CD4-positive, alpha-beta T cell (primary cell): ENCODE measurements at regions not wholly inside any gene's neighbourhood (a gene's known extent, or its start where the extent isn't known, plus 50 kb on each side); places are given as distances from the start of the nearest gene placed in this dataset.

ENCODE experiments used
- ATAC-seq: fragments of 200-7000 bp; cut with Tn5 transposase; one replicate; pipeline ENCODE4 v1.10.0; 2022; ENCODE audit warnings: mild to moderate bottlenecking; ENCODE audit not compliant: poor library complexity
- CTCF ChIA-PET: fragments of 350-600 bp; sonication (Branson Sonifier 250); formaldehyde crosslinking; loops from one replicate; lab custom pipeline; 2021; ENCODE audit warnings: antibody characterized with exemption, inconsistent platforms; lab: Charles Lee
- POLR2A ChIA-PET: fragments of 350-600 bp; sonication (Branson Sonifier 250); formaldehyde crosslinking; loops from one replicate; lab custom pipeline; 2021; ENCODE audit warnings: antibody characterized with exemption, inconsistent platforms; lab: Charles Lee
- DNase-seq, 14 experiments: peaks; one replicate each; pipeline ENCODE4 v3.0.0-alpha.2; 2013 to 2020; ENCODE audit warnings: mixed read lengths in 2 of 14
- H3K27ac ChIP-seq, 2 donors: one replicate each; pipeline versions ENCODE4 v1.5.1 to v1.7.0; 2013; ENCODE audit warnings: low read length in 2 of 2, low read depth in 1 of 2, mild to moderate bottlenecking in 1 of 2
- H3K27me3 ChIP-seq, 2 experiments: 1 replicate in 1 of 2; 2 replicates in 1 of 2; pipeline versions ENCODE4 v1.6.1 to v1.7.0; 2013; ENCODE audit warnings: low read length in 2 of 2, control low read depth in 1 of 2, mild to moderate bottlenecking in 1 of 2, moderate library complexity in 1 of 2; ENCODE audit not compliant: insufficient read depth in 2 of 2, control insufficient read depth in 1 of 2
- H3K36me3 ChIP-seq: one replicate; pipeline ENCODE4 v1.6.1; 2013; ENCODE audit warnings: low read length, control low read depth; ENCODE audit not compliant: insufficient read depth
- H3K4me1 ChIP-seq: one replicate; pipeline ENCODE4 v1.6.1; 2013; ENCODE audit warnings: low read length, control low read depth; ENCODE audit not compliant: insufficient read depth
- H3K4me3 ChIP-seq: one replicate; pipeline ENCODE4 v1.5.1; 2013; ENCODE audit warnings: mild to moderate bottlenecking, low read length, moderate library complexity
- H3K9me3 ChIP-seq, 2 experiments: 1 replicate in 1 of 2; 2 replicates in 1 of 2; pipeline versions ENCODE4 v1.6.1 to v1.7.0; 2013; ENCODE audit warnings: low read length in 2 of 2, mild to moderate bottlenecking in 2 of 2, control low read depth in 1 of 2, moderate library complexity in 1 of 2; ENCODE audit not compliant: control insufficient read depth in 1 of 2, insufficient read depth in 1 of 2
- H3K27ac Mint-ChIP-seq: one replicate; pipeline ENCODE4 v1.8.0; 2020; ENCODE audit warnings: mixed read lengths
- H3K27me3 Mint-ChIP-seq: one replicate; pipeline ENCODE4 v1.8.0; 2021; ENCODE audit warnings: mixed read lengths
- H3K36me3 Mint-ChIP-seq: one replicate; pipeline ENCODE4 v1.8.0; 2021; ENCODE audit warnings: low read depth, mixed read lengths
- H3K4me1 Mint-ChIP-seq: one replicate; pipeline ENCODE4 v1.8.0; 2021; ENCODE audit warnings: low read depth, mixed read lengths
- H3K4me3 Mint-ChIP-seq: one replicate; pipeline ENCODE4 v1.8.0; 2020; ENCODE audit warnings: mild to moderate bottlenecking, mixed read lengths
- H3K9me3 Mint-ChIP-seq: one replicate; pipeline ENCODE4 v1.8.0; 2020; ENCODE audit warnings: mixed read lengths
- intact Hi-C, 2 experiments: fragments of 100-400 bp; cut with DNase I in 1 of 2; cut with micrococcal nuclease in 1 of 2; formaldehyde crosslinking; loops; one replicate each; pipeline versions ENCODE4 v1.15.1 to v1.9.0; 2023 to 2025; cut with DNase I, micrococcal nuclease
- TF ChIP-seq, protein P1 (sequence below): fragments of 200-600 bp; IDR thresholded peaks from one replicate; pipeline ENCODE4 v1.8.0; 2022; ENCODE audit warnings: antibody characterized with exemption, mild to moderate bottlenecking

DNA sequence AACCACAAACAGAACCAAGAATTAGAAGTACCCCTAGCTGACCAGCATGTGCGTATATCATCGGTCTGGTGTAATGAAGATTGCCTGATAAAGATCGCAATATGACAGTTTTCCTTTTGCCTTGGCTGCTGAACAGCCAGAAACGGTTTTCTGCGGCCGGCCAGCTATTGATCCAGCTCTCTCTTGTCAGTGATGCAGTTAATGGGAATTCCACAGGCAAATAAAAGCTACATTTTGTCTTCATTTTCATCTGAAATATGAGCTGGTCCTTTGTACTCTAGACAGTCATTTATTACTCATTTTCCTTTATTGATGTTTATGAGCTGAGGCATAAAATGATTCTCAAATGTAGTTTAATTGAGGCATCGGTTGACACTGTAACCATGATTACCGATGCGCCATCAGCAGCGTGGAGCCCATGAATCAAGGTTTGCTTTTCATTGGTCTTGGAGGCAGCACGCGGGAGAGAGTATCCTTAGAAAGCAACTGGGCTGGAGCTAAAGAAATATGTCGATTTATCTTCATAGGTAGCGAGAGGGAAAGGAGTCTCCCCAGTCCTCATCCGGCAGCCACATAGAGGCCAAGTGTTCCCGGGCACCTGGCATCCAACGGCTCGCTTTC is 535.2 kb downstream of the GALR1 start:
- H3K9me3 Mint-ChIP-seq = no peaks in the 10 kb centered on the region
- ATAC-seq (no peak), DNase-seq (no peak)
- ChIA-PET POLR2A (no interaction called here), CTCF (no interaction called here)
- H3K4me3 ChIP-seq = no peak overlapping the region
- H3K4me1 ChIP-seq = no peaks in the 10 kb centered on the region
- H3K9me3 ChIP-seq = peaks cover 0 to 10% of the 10 kb centered on the region in 2 experiments
- no peak overlapping the region for H3K27ac Mint-ChIP-seq
- no peaks in the 10 kb centered on the region for H3K27me3 ChIP-seq
- no peak overlapping the region for H3K27ac ChIP-seq
- intact Hi-C loops = no loop called here
- H3K4me3 Mint-ChIP-seq = no peak overlapping the region
- H3K36me3 Mint-ChIP-seq = no peaks in the 10 kb centered on the region
- H3K36me3 ChIP-seq = no peaks in the 10 kb centered on the region
- no peaks in the 10 kb centered on the region for H3K27me3 Mint-ChIP-seq
- H3K4me1 Mint-ChIP-seq = no peaks in the 10 kb centered on the region
- TF ChIP-seq, protein P1, sequence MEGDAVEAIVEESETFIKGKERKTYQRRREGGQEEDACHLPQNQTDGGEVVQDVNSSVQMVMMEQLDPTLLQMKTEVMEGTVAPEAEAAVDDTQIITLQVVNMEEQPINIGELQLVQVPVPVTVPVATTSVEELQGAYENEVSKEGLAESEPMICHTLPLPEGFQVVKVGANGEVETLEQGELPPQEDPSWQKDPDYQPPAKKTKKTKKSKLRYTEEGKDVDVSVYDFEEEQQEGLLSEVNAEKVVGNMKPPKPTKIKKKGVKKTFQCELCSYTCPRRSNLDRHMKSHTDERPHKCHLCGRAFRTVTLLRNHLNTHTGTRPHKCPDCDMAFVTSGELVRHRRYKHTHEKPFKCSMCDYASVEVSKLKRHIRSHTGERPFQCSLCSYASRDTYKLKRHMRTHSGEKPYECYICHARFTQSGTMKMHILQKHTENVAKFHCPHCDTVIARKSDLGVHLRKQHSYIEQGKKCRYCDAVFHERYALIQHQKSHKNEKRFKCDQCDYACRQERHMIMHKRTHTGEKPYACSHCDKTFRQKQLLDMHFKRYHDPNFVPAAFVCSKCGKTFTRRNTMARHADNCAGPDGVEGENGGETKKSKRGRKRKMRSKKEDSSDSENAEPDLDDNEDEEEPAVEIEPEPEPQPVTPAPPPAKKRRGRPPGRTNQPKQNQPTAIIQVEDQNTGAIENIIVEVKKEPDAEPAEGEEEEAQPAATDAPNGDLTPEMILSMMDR = no peak

DNA sequence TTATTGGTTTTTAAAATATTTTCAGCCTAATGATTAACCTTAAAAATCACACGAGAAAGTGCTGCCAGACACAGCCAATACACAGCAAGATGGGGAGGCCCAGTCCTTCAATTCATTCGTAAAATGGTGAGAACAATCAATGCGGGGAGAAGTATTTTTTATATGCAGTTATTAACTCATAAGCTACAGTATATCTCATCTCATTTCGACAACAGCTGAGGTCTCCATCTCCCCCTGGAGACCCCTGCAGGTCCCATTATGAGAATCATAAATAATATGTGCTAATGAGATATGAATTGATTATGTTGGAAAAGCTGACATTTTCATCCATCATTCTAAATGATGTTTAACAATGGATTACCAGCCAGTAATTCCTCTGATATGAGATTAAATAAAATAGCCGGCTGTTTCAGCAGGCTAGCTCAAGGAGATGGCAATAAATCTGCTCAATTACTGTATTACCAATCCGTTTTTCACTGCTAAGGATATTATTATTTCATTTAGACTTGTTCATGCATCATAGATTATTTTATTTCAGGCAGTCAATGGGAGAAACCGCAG is 535.8 kb downstream of the GALR1 start:
- H3K27me3 ChIP-seq = no peaks in the 10 kb centered on the region
- H3K4me3 Mint-ChIP-seq = no peak overlapping the region
- POLR2A ChIA-PET = no interaction called here
- CTCF ChIA-PET = no interaction called here
- no peaks in the 10 kb centered on the region for H3K27me3 Mint-ChIP-seq
- H3K36me3 ChIP-seq = no peaks in the 10 kb centered on the region
- H3K4me3 ChIP-seq = no peak overlapping the region
- intact Hi-C loops = no loop called here
- H3K27ac Mint-ChIP-seq = no peak overlapping the region
- H3K4me1 ChIP-seq = no peaks in the 10 kb centered on the region
- peaks cover 0 to 10% of the 10 kb centered on the region in 2 experiments for H3K9me3 ChIP-seq
- ATAC-seq (no peak), DNase-seq (no peak)
- H3K4me1 Mint-ChIP-seq = no peaks in the 10 kb centered on the region
- H3K36me3 Mint-ChIP-seq = no peaks in the 10 kb centered on the region
- TF ChIP-seq, protein P1 = no peak
- peaks cover 4% of the 10 kb centered on the region for H3K9me3 Mint-ChIP-seq
- H3K27ac ChIP-seq = no peak overlapping the region

DNA sequence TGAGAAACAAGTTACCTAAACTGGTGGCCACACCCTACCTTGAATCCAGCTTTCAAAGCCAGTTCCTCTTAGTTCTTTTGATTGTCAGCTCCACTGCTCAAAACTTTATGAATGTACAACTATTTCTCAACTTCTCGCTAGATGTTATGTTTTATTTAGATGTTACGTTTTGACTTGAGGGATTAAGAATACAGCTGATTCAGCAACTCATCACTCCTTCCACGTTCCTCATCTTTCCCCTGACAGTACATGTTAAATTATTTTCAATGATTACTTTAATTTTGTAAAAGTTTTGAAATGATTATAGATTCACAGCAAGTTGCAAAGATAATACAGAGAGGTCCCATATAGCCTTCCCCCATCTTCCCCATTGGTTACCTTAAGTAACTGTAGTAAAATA is 553.4 kb downstream of the GALR1 start:
- Histone ChIP-seq H3K4me3 (no peak overlapping the region), H3K9me3 (no peaks in the 10 kb centered on the region), H3K36me3 (no peaks in the 10 kb centered on the region), H3K4me1 (no peaks in the 10 kb centered on the region), H3K27me3 (no peaks in the 10 kb centered on the region), H3K27ac (no peak overlapping the region)
- Mint-ChIP-seq H3K4me1 (no peaks in the 10 kb centered on the region), H3K27ac (no peak overlapping the region), H3K36me3 (no peaks in the 10 kb centered on the region), H3K27me3 (no peaks in the 10 kb centered on the region), H3K4me3 (no peak overlapping the region), H3K9me3 (peaks cover 6% of the 10 kb centered on the region)
- no peak for ATAC-seq
- no peak for DNase-seq
- TF ChIP-seq, protein P1 = no peak
- CTCF ChIA-PET = no interaction called here
- POLR2A ChIA-PET = no interaction called here
- intact Hi-C loops = no loop called here
